AG10803 (cell line): ENCODE measurements at regions not wholly inside any gene's neighbourhood (a gene's known extent, or its start where the extent isn't known, plus 50 kb on each side); places are given as distances from the start of the nearest gene placed in this dataset.
A peak's percentile ranks its signal among the peaks of the same experiment; 100 is the strongest.

ENCODE experiments used
- DNase-seq: peaks from one replicate; pipeline ENCODE4 v3.0.0; 2010; ENCODE audit warnings: low read depth
- H3K4me3 ChIP-seq: 2 replicates; pipeline ENCODE4 v1.5.1; 2011; ENCODE audit warnings: mild to moderate bottlenecking, low read length, control low read depth
- CTCF ChIP-seq: conservative IDR thresholded peaks from 2 replicates; pipeline ENCODE4 v1.5.1; 2011; ENCODE audit warnings: mild to moderate bottlenecking, low read length, control low read depth, inconsistent platforms

- TF ChIP-seq CTCF: no peak
- H3K4me3 ChIP-seq: no peak overlapping the region
- DNase-seq: no peak
These were observed 630.8 kb upstream of the AMELY start for GRCh38 chrY:7542256-7542858.

GRCh38 chrY:7529396-7529795 lies 617.8 kb upstream of the AMELY start:
- DNase-seq: peak; percentile 62
- no peak for TF ChIP-seq CTCF
- no peak overlapping the region for H3K4me3 ChIP-seq

- H3K4me3 ChIP-seq: peak overlapping the region; percentile 14
- DNase-seq: peak; percentile 81
- TF ChIP-seq CTCF: peak; percentile 17; the same call in 1 of the 2 replicates
These were observed 616.0 kb upstream of the AMELY start for GRCh38 chrY:7527568-7527967.

GRCh38 chrY:7518387-7518786 lies 606.8 kb upstream of the AMELY start:
- H3K4me3 ChIP-seq: no peak overlapping the region
- TF ChIP-seq CTCF: no peak
- no peak for DNase-seq

DNA sequence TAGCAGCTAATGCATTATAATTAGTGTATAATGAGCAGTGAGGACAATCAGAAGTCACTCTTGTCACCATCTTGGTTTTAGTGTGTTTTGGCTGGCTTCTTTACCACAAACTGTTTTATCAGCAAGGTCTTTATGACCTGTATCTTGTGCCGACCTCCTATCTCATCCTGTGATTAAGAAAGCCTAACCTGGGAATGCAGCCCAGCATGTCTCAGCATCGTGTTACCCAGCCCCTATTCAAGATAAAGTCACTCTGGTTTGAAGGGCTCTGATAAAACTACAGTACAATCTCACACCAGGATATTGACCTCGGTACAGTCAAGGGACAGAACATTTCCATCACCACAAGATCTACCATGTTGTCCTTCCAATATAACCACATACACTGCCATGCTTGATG lies 604.7 kb upstream of the AMELY start:
- no peak for DNase-seq
- no peak overlapping the region for H3K4me3 ChIP-seq
- no peak for TF ChIP-seq CTCF

GRCh38 chrY:7515812-7516211 lies 604.3 kb upstream of the AMELY start:
- no peak for TF ChIP-seq CTCF
- DNase-seq: no peak

DNA sequence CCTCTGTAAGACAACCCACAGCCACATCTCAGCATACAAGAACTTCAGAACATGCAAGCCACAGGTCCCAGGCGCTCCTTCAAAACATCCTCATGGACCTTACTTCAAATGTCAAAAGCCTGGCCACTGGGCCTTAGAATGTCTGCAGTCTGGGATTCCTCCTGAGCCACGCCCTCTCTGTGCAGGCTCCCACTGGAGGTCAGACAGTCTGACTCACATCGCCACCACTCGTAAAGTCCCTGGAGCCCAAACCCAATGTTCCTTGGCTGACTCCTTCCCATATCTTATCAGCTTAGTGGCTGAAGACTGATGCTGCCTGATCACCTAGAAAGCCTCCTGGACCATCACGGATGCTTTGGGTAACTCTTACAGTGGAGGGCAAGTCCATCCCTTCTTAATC lies 591.3 kb upstream of the AMELY start:
- no peak overlapping the region for H3K4me3 ChIP-seq
- no peak for TF ChIP-seq CTCF
- DNase-seq: no peak

More at GRCh38 chrY:7515812-7516211, 604.3 kb upstream of the AMELY start:
- no peak overlapping the region for H3K4me3 ChIP-seq
